ENCODE measurements at regions not wholly inside any gene's neighbourhood (a gene's known extent, or its start where the extent isn't known, plus 50 kb on each side); places are given as distances from the start of the nearest gene placed in this dataset.

GRCh38 chr2:71919708-71920107 is 228.0 kb downstream of the CYP26B1 start:
- DNase-seq = no peak

- no peak for DNase-seq
Observed at GRCh38 chr2:71910277-71910676, 237.4 kb downstream of the CYP26B1 start.

GRCh38 chr2:71908798-71909197 is 238.9 kb downstream of the CYP26B1 start:
- DNase-seq = no peak

- DNase-seq = no peak
Observed at GRCh38 chr2:71907503-71907902, 240.2 kb downstream of the CYP26B1 start.

- DNase-seq = no peak
Observed at GRCh38 chr2:71906357-71906973, 241.2 kb downstream of the CYP26B1 start.

GRCh38 chr2:71905205-71905604 is 242.5 kb downstream of the CYP26B1 start:
- no peak for DNase-seq

- DNase-seq = no peak
Observed at GRCh38 chr2:71903841-71904240, 243.8 kb downstream of the CYP26B1 start.

- no peak for DNase-seq
Observed at GRCh38 chr2:71901466-71901865, 246.2 kb downstream of the CYP26B1 start.

GRCh38 chr2:71898851-71899681 is 248.6 kb downstream of the CYP26B1 start:
- DNase-seq = no peak

GRCh38 chr2:71898375-71898774 is 249.3 kb downstream of the CYP26B1 start:
- DNase-seq = no peak

GRCh38 chr2:71897836-71898235 is 249.8 kb downstream of the CYP26B1 start:
- DNase-seq = no peak

- DNase-seq = no peak
Observed at GRCh38 chr2:71897137-71897480, 250.6 kb downstream of the CYP26B1 start.

- no peak for DNase-seq
Observed at GRCh38 chr2:71896385-71897136, 251.1 kb downstream of the CYP26B1 start.

GRCh38 chr2:71895320-71896161 is 252.1 kb downstream of the CYP26B1 start:
- DNase-seq = no peak

- DNase-seq = no peak
Observed at GRCh38 chr2:71894261-71894660, 253.4 kb downstream of the CYP26B1 start.

- no peak for DNase-seq
Observed at GRCh38 chr2:71893646-71894045, 254.0 kb downstream of the CYP26B1 start.

GRCh38 chr2:71892896-71893295 is 254.8 kb downstream of the CYP26B1 start:
- DNase-seq = no peak

GRCh38 chr2:71892423-71892730 is 255.3 kb downstream of the CYP26B1 start:
- no peak for DNase-seq

- no peak for DNase-seq
Observed at GRCh38 chr2:71891719-71892422, 255.8 kb downstream of the CYP26B1 start.

- no peak for DNase-seq
Observed at GRCh38 chr2:71891155-71891554, 256.5 kb downstream of the CYP26B1 start.

- DNase-seq = no peak
Observed at GRCh38 chr2:71889759-71890684, 257.6 kb downstream of the CYP26B1 start.

Measured in DMS79 treated with DMSO at 0.1 percent for 48 hours (cell line).